ENCODE measurements at regions not wholly inside any gene's neighbourhood (a gene's known extent, or its start where the extent isn't known, plus 50 kb on each side); places are given as distances from the start of the nearest gene placed in this dataset.

DNA sequence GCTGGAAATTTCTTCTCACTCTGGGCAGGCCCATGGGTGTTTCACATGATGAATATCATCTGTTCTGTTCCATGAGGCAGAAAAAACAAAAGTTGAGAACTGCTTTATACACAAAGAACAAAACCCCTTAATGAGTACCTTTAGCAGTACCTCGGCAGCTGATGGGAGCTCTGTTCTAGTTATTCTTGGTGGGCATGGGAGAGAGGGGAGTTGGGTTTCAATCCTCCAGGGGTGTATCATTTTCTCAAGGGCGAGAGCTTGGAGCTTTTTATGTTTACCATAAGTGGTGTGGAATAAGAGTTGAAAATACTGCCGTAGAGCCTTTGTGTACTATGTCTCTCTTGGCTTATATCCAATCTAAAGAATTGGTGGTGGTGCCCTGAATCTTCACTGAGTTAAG is 103.3 kb upstream of the ZNF608 start:
- TF ChIP-seq, protein P1, sequence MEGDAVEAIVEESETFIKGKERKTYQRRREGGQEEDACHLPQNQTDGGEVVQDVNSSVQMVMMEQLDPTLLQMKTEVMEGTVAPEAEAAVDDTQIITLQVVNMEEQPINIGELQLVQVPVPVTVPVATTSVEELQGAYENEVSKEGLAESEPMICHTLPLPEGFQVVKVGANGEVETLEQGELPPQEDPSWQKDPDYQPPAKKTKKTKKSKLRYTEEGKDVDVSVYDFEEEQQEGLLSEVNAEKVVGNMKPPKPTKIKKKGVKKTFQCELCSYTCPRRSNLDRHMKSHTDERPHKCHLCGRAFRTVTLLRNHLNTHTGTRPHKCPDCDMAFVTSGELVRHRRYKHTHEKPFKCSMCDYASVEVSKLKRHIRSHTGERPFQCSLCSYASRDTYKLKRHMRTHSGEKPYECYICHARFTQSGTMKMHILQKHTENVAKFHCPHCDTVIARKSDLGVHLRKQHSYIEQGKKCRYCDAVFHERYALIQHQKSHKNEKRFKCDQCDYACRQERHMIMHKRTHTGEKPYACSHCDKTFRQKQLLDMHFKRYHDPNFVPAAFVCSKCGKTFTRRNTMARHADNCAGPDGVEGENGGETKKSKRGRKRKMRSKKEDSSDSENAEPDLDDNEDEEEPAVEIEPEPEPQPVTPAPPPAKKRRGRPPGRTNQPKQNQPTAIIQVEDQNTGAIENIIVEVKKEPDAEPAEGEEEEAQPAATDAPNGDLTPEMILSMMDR (conservative IDR thresholded peaks at IDR 0.05; ENCODE audit: low read length), result no peak
- no peak for TF ChIP-seq EZH2phosphoT487 (IDR thresholded peaks at IDR 0.05; ENCODE audit: borderline replicate concordance, low read depth, low read length)
